ENCODE measurements at regions not wholly inside any gene's neighbourhood (a gene's known extent, or its start where the extent isn't known, plus 50 kb on each side); places are given as distances from the start of the nearest gene placed in this dataset.

GRCh38 chr9:3689555-3689954 is 163.8 kb upstream of the RFX3 start:
- Histone ChIP-seq H3K79me2 (ENCODE audit: insufficient read depth, low read length) (no peaks in the 10 kb centered on the region), H2AFZ (ENCODE audit: low read length) (no peak overlapping the region), H3K36me3 (replicated peaks in 1 of 2; ENCODE audit: control insufficient read depth in 1 of 2, insufficient read depth in 2 of 2, low read length in 2 of 2) (no peaks in the 10 kb centered on the region), H3K4me3 (replicated peaks in 1 of 3; ENCODE audit: insufficient read depth in 1 of 3, low read depth in 2 of 3, low read length in 3 of 3) (no peak overlapping the region), H3K27ac (ENCODE audit: extremely low read length, insufficient read depth, low read length) (no peak overlapping the region), H3K27me3 (ENCODE audit: control insufficient read depth in 1 of 2, insufficient read depth in 2 of 2, low read length in 2 of 2) (no peaks in the 10 kb centered on the region), H3K4me1 (ENCODE audit: insufficient read depth, low read length) (no peaks in the 10 kb centered on the region), H4K20me1 (ENCODE audit: insufficient read depth, low read length) (no peaks in the 10 kb centered on the region; the same call in 1 of the 2 replicates), H3K9me3 (ENCODE audit: low read length) (no peaks in the 10 kb centered on the region), H3K4me2 (ENCODE audit: low read depth, low read length) (no peak overlapping the region), H3K9ac (ENCODE audit: insufficient read depth, low read depth, low read length) (no peak overlapping the region)
- CTCF ChIA-PET (ENCODE audit: low intra/inter-chr PET ratio, low total read pairs): no interaction called here
- ATAC-seq (no peak), DNase-seq (ENCODE audit: low spot score) (no peak), FAIRE-seq (no peak)
- intact Hi-C loops (cut with micrococcal nuclease; ENCODE audit: unreplicated experiment) (no loop called here), in situ Hi-C loops (cut with HindIII; ENCODE audit: extremely low pct_ligation_motif_present, low pct_unique_long_range_greater_than_20kb) (no loop called here)
- BruUV-seq (replicated peaks): no TSS peak
- TF ChIP-seq MAFF (IDR thresholded peaks at IDR 0.05; ENCODE audit: low read depth, low read length) (peak; percentile 95), MAFK (conservative IDR thresholded peaks at IDR 0.05 in 1 of 2, IDR thresholded peaks at IDR 0.05 in 1 of 2; ENCODE audit: low read length in 2 of 2) (peak; percentile 91 to 96), HINFP (CRISPR knock-in tag; IDR thresholded peaks at IDR 0.05; ENCODE audit: low read depth) (no peak), ZNF841 (CRISPR knock-in tag; IDR thresholded peaks at IDR 0.05; ENCODE audit: borderline replicate concordance) (no peak)
- POLR2A ChIA-PET: no interaction called here
- 53% methylated on average over 4 of the region's 4 CpGs for WGBS (ENCODE audit: low lambda C conversion rate)

GRCh38 chr9:3687145-3687544 is 161.3 kb upstream of the RFX3 start:
- no peak overlapping the region for H3K27ac ChIP-seq (ENCODE audit: extremely low read length, insufficient read depth, low read length)
- no peaks in the 10 kb centered on the region for H3K4me1 ChIP-seq (ENCODE audit: insufficient read depth, low read length)
- BruUV-seq (replicated peaks): no TSS peak
- H3K36me3 ChIP-seq (replicated peaks in 1 of 2; ENCODE audit: control insufficient read depth in 1 of 2, insufficient read depth in 2 of 2, low read length in 2 of 2): no peaks in the 10 kb centered on the region
- no peaks in the 10 kb centered on the region for H3K9me3 ChIP-seq (ENCODE audit: low read length)
- ATAC-seq: no peak
- ChIA-PET CTCF (ENCODE audit: low intra/inter-chr PET ratio, low total read pairs) (no interaction called here), POLR2A (no interaction called here)
- no peak overlapping the region for H3K9ac ChIP-seq (ENCODE audit: insufficient read depth, low read depth, low read length)
- no peak overlapping the region for H2AFZ ChIP-seq (ENCODE audit: low read length)
- H4K20me1 ChIP-seq (ENCODE audit: insufficient read depth, low read length): no peaks in the 10 kb centered on the region; the same call in 1 of the 2 replicates
- intact Hi-C loops (cut with micrococcal nuclease; ENCODE audit: unreplicated experiment) (no loop called here), in situ Hi-C loops (cut with HindIII; ENCODE audit: extremely low pct_ligation_motif_present, low pct_unique_long_range_greater_than_20kb) (no loop called here)
- H3K4me2 ChIP-seq (ENCODE audit: low read depth, low read length): no peak overlapping the region
- no peak for FAIRE-seq
- DNase-seq (ENCODE audit: low spot score): no peak
- no peaks in the 10 kb centered on the region for H3K79me2 ChIP-seq (ENCODE audit: insufficient read depth, low read length)
- no peaks in the 10 kb centered on the region for H3K27me3 ChIP-seq (ENCODE audit: control insufficient read depth in 1 of 2, insufficient read depth in 2 of 2, low read length in 2 of 2)
- no peak overlapping the region for H3K4me3 ChIP-seq (replicated peaks in 1 of 3; ENCODE audit: insufficient read depth in 1 of 3, low read depth in 2 of 3, low read length in 3 of 3)
- TF ChIP-seq ZNF260 (CRISPR knock-in tag; IDR thresholded peaks at IDR 0.05; ENCODE audit: borderline replicate concordance, low read depth) (no peak), MXI1 (IDR thresholded peaks at IDR 0.05; ENCODE audit: borderline replicate concordance, low read depth, low read length) (no peak), TCF7L2 (IDR thresholded peaks at IDR 0.05; ENCODE audit: low read depth, low read length) (no peak), GFI1 (CRISPR knock-in tag; IDR thresholded peaks at IDR 0.05; ENCODE audit: borderline replicate concordance) (no peak)
- TF ChIP-seq, protein P1, sequence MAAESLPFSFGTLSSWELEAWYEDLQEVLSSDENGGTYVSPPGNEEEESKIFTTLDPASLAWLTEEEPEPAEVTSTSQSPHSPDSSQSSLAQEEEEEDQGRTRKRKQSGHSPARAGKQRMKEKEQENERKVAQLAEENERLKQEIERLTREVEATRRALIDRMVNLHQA (CRISPR knock-in tag; IDR thresholded peaks at IDR 0.05): no peak
- TF ChIP-seq, protein P2, sequence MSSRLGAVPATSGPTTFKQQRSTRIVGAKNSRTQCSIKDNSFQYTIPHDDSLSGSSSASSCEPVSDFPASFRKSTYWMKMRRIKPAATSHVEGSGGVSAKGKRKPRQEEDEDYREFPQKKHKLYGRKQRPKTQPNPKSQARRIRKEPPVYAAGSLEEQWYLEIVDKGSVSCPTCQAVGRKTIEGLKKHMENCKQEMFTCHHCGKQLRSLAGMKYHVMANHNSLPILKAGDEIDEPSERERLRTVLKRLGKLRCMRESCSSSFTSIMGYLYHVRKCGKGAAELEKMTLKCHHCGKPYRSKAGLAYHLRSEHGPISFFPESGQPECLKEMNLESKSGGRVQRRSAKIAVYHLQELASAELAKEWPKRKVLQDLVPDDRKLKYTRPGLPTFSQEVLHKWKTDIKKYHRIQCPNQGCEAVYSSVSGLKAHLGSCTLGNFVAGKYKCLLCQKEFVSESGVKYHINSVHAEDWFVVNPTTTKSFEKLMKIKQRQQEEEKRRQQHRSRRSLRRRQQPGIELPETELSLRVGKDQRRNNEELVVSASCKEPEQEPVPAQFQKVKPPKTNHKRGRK (CRISPR knock-in tag; IDR thresholded peaks at IDR 0.05): no peak
- TF ChIP-seq, protein P3, sequence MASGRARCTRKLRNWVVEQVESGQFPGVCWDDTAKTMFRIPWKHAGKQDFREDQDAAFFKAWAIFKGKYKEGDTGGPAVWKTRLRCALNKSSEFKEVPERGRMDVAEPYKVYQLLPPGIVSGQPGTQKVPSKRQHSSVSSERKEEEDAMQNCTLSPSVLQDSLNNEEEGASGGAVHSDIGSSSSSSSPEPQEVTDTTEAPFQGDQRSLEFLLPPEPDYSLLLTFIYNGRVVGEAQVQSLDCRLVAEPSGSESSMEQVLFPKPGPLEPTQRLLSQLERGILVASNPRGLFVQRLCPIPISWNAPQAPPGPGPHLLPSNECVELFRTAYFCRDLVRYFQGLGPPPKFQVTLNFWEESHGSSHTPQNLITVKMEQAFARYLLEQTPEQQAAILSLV (CRISPR knock-in tag; IDR thresholded peaks at IDR 0.05; ENCODE audit: borderline replicate concordance): no peak

Data from HepG2 (cell line).